LNCAP (cell line): ENCODE measurements at regions not wholly inside any gene's neighbourhood (a gene's known extent, or its start where the extent isn't known, plus 50 kb on each side); places are given as distances from the start of the nearest gene placed in this dataset.

Source experiments
- TF ChIP-seq, protein P1 (sequence below): fragments of 450-650 bp; IDR thresholded peaks from 2 replicates; pipeline ENCODE4 v1.5.1; 2017; ENCODE audit warnings: mild to moderate bottlenecking

DNA sequence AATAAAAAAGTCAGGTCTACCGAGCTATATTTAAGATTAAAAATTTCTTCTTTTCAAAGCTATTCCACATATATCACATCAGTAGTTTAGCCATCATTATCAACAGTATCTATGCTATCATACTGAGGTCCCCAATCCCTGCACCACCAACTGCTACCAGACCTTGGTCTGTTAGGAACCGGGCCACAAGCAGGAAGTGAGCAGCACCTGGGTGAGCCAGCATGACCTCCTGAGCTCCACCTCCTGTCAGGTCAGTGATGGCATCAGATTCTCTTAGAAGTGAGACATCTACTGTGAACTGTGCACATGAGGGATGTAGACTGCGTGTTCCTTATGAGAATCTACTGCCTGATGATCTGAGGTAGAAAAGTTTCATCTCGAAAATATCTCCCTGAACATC lies 632.1 kb upstream of the KCND2 start:
- TF ChIP-seq, protein P1, sequence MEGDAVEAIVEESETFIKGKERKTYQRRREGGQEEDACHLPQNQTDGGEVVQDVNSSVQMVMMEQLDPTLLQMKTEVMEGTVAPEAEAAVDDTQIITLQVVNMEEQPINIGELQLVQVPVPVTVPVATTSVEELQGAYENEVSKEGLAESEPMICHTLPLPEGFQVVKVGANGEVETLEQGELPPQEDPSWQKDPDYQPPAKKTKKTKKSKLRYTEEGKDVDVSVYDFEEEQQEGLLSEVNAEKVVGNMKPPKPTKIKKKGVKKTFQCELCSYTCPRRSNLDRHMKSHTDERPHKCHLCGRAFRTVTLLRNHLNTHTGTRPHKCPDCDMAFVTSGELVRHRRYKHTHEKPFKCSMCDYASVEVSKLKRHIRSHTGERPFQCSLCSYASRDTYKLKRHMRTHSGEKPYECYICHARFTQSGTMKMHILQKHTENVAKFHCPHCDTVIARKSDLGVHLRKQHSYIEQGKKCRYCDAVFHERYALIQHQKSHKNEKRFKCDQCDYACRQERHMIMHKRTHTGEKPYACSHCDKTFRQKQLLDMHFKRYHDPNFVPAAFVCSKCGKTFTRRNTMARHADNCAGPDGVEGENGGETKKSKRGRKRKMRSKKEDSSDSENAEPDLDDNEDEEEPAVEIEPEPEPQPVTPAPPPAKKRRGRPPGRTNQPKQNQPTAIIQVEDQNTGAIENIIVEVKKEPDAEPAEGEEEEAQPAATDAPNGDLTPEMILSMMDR, result no peak

DNA sequence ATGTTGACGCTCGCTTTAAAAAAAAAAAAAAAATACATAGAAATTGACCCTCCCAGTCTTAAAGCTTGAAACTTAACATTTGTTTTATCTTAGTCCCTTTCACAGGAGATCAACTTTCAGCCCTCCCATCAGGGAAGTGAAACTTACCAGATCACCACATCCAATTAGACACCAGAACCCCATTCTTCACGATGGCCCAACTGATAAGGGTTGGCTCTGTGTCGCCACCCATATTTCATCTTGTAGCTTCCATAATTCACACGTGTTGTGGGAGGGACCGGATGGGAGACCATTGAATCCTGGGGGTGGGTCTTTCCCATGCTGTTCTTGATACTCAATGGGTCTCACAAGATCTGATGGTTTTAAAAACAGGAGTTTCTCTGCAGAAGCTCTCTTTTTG lies 629.4 kb upstream of the KCND2 start:
- TF ChIP-seq, protein P1, result no peak

DNA sequence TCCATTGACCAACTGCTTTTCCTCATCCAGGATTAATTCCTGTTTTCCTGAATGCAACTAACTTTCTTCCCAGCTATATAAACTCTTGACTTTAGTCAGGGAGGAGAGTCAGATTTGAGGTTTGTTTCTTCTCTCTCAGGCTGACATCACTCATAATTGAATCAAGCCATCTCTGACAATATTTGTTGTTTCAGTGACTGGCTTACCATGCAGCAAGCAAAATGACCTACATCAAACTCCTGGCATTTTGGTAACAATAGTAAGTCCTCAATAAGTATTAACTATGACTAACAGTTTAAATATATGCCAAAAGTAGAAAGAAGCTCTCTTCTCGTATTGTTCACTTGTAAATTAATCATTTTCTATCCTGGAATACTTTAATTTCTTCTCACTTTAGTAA lies 625.7 kb upstream of the KCND2 start:
- TF ChIP-seq, protein P1, result no peak

DNA sequence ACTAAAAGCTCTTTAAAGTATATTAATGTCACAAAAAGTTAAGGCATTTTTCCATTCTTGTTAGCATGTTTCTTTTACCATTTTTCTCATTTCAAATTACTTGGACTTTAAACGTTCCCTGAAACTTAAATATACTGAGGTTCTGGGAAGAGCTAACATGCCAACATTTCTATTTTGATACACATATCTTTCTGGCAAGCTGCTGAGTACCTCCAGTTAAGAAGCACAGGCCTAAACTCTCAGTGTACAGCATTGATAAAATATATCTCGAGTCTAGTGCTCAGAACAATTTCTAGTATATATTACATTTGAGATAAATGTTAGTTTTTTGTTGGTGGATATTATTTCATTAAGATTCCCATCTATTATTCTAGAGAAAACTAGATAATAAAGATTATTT lies 612.9 kb upstream of the KCND2 start:
- TF ChIP-seq, protein P1, result no peak

DNA sequence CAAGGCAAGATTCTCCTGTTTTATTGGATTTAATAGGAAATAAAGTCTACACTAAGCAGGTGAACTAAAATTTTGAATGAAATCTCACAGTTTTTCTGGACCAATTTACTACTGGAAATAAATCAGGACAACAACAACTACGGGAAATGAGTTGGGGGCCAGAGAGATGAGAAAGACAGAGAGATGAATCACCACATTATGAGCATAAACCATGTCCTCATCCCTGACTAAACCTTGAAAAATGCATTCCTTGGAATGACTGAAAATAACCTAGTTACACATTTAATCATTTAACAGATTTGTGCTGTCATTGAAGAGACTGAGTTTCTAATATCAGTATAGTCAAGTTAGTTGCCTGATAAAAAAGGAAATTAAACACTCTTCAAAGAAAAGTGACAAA lies 608.4 kb upstream of the KCND2 start:
- TF ChIP-seq, protein P1, result no peak

DNA sequence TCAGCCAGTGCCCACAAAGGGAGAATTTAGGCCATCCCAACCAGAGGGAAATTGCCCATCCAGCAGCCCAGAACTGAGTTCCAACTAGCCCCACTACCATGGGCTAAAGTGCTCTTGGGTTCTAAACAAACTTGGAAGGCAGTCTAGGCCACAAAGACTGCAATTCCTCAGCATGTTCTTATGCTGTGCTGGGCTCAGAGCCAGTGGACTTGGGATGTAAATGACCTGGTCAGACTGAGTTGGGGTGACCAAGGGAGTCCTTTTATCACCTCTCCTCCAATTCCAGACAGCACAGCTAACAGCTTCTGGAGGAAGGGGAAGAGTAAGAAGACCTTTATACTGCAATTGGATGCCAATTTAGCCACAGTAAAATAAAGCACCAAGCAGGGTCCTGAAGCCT lies 607.2 kb upstream of the KCND2 start:
- TF ChIP-seq, protein P1, result no peak

DNA sequence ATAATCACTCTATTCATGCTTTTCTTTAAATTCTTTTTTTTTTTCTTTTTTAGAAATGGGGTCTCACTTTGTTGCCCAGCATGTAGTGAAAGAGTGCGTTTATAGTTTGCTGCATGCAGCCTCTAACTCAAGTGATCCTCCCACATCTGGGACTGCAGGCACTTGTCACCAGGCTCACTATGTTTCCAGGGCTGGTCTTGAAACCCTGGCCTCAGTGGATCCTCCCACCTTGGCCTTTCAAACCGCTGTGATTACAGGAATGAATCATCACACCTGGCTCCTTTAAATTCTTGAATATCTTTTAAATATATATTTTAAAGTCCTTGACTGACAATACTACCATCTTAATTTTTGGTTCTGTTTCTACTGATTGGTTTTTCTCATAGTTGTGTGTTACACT lies 591.6 kb upstream of the KCND2 start:
- TF ChIP-seq, protein P1, result no peak

DNA sequence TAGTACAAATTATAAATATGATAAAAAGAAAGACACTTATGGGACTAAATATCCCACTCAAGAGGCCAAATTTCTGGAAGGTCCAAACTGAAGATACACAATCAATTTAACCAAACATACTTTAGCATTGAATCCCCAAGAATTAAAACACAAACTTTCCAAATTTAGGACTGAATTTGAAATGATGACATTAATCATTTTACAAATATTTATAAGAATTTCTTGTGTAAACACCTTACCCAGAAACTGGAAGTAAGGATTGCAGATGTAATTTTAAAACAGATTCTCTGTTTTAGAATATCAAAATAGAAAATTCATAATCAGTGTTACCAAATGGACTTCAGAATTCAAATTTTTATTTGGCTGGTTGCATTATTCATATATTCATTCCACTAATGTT lies 588.2 kb upstream of the KCND2 start:
- TF ChIP-seq, protein P1, result no peak
